ENCODE measurements at regions not wholly inside any gene's neighbourhood (a gene's known extent, or its start where the extent isn't known, plus 50 kb on each side); places are given as distances from the start of the nearest gene placed in this dataset.

DNA sequence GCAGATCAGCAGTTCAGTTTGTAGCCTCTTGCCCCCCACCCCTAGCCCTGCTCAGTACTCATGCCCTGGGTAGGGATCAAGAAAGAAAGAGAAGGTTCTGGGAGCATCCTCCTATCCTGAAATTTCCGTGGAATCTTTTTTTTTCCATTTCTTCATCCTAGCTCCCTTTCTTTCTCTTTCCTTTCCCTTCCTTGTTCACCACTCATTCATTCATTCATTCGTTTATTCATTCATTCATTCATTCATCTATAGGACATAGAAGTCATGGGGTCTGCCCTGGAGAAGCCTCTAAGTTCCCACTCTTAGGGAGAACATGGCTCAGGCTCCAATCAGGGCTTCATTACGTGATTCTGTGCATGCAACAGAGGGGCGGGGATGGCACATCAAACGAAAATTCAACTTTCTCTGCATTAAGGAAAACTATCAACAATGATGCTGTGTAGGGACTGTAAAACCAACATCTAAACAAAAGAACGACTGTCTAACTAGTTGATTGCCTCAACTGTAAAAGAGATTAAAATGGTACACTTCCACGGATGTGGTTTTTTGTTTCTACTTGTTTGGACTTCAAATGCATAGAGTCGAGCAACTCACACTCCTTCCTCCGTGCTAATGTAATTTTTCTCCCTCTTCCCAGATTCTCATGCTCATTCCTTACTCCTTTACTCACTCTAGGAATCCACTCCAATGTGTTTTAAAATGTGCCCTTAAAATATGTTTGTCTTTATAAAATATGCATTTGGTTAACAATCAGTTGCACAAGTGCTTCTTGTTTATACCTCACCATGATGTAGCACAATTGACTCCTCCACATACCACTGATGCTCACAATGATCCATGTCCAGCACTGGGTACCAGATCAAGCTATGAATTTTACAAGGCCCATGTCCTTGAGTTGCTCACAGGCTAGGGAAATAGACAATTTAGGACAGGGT, 101.2 kb upstream of the SLC2A1 start:
- TF ChIP-seq EZH2 (IDR thresholded peaks at IDR 0.05; ENCODE audit: insufficient read depth, poor library complexity, severe bottlenecking) (no peak), EZH2phosphoT487 (IDR thresholded peaks at IDR 0.05; ENCODE audit: insufficient read depth, low read depth) (no peak)
